ENCODE measurements at regions not wholly inside any gene's neighbourhood (a gene's known extent, or its start where the extent isn't known, plus 50 kb on each side); places are given as distances from the start of the nearest gene placed in this dataset.
"Not testable (repeated sequence)": the region's sequence is repeated elsewhere in the genome, so short reads cannot be mapped to it uniquely, and the experiment has no call there.

- TF ChIP-seq CTCF (IDR thresholded peaks at IDR 0.05) = no peak
- H3K4me3 ChIP-seq (ENCODE audit: low read depth, poor library complexity, severe bottlenecking) = no peak overlapping the region
- intact Hi-C loops (cut with DNase I; ENCODE audit: low total_unique reads) = no loop called here
- DNase-seq (ENCODE audit: low spot score in 2 of 2) = no peak
- 83 to 100% methylated on average over 1 of the region's 1 CpG for WGBS, 2 donors
Measured at GRCh38 chr2:167843217-167843616, 404.2 kb downstream of the STK39 start.

GRCh38 chr2:167842047-167842446 lies 405.3 kb downstream of the STK39 start:
- intact Hi-C loops (cut with DNase I; ENCODE audit: low total_unique reads) = no loop called here
- TF ChIP-seq CTCF (IDR thresholded peaks at IDR 0.05) (no peak), POLR2A (IDR thresholded peaks at IDR 0.05) (no peak)
- no peak for DNase-seq (ENCODE audit: low spot score in 2 of 2)
- WGBS, 2 donors = 82 to 85% methylated on average over 1 of the region's 1 CpG
- H3K4me3 ChIP-seq (ENCODE audit: low read depth, poor library complexity, severe bottlenecking) = no peak overlapping the region

GRCh38 chr2:167835290-167835689 lies 412.1 kb downstream of the STK39 start:
- DNase-seq (ENCODE audit: low spot score in 2 of 2); H3K4me3 ChIP-seq (ENCODE audit: low read depth, poor library complexity, severe bottlenecking); intact Hi-C loops (cut with DNase I; ENCODE audit: low total_unique reads): not testable (repeated sequence)
- 84 to 85% methylated on average over 6 to 8 of the region's 8 CpGs for WGBS, 2 donors

- WGBS, 2 donors = 66 to 78% methylated on average over 5 of the region's 5 CpGs
- no peak for DNase-seq (ENCODE audit: low spot score in 2 of 2)
- intact Hi-C loops (cut with DNase I; ENCODE audit: low total_unique reads) = no loop called here
- H3K4me3 ChIP-seq (ENCODE audit: low read depth, poor library complexity, severe bottlenecking) = no peak overlapping the region
- TF ChIP-seq POLR2A (IDR thresholded peaks at IDR 0.05) = no peak
- TF ChIP-seq CTCF (IDR thresholded peaks at IDR 0.05) = no peak
Measured at GRCh38 chr2:167834707-167835106, 412.7 kb downstream of the STK39 start.

- no peak overlapping the region for H3K4me3 ChIP-seq (ENCODE audit: low read depth, poor library complexity, severe bottlenecking)
- DNase-seq (ENCODE audit: low spot score in 2 of 2) = no peak
- 56 to 61% methylated on average over 4 of the region's 4 CpGs for WGBS, 2 donors
- intact Hi-C loops (cut with DNase I; ENCODE audit: low total_unique reads) = no loop called here
- TF ChIP-seq CTCF (IDR thresholded peaks at IDR 0.05) (no peak), POLR2A (IDR thresholded peaks at IDR 0.05) (no peak)
Measured at GRCh38 chr2:167833294-167833693, 414.1 kb downstream of the STK39 start.

- 45 to 51% methylated on average over 4 of the region's 4 CpGs for WGBS, 2 donors
- TF ChIP-seq CTCF (IDR thresholded peaks at IDR 0.05) (no peak), POLR2A (IDR thresholded peaks at IDR 0.05) (no peak)
- DNase-seq (ENCODE audit: low spot score in 2 of 2) = no peak
- intact Hi-C loops (cut with DNase I; ENCODE audit: low total_unique reads) = no loop called here
- no peak overlapping the region for H3K4me3 ChIP-seq (ENCODE audit: low read depth, poor library complexity, severe bottlenecking)
Measured at GRCh38 chr2:167832868-167833287, 414.5 kb downstream of the STK39 start.

All from lower leg skin (tissue), 4 donors.